GM18858 (cell line): ENCODE measurements at regions not wholly inside any gene's neighbourhood (a gene's known extent, or its start where the extent isn't known, plus 50 kb on each side); places are given as distances from the start of the nearest gene placed in this dataset.
"Not testable (repeated sequence)": the region's sequence is repeated elsewhere in the genome, so short reads cannot be mapped to it uniquely, and the experiment has no call there.

Experiments used
- ATAC-seq: cut with Tn5 transposase; IDR thresholded peaks from one replicate; pipeline ENCODE4 v1.9.1; 2021; ENCODE audit not compliant: unreplicated experiment

DNA sequence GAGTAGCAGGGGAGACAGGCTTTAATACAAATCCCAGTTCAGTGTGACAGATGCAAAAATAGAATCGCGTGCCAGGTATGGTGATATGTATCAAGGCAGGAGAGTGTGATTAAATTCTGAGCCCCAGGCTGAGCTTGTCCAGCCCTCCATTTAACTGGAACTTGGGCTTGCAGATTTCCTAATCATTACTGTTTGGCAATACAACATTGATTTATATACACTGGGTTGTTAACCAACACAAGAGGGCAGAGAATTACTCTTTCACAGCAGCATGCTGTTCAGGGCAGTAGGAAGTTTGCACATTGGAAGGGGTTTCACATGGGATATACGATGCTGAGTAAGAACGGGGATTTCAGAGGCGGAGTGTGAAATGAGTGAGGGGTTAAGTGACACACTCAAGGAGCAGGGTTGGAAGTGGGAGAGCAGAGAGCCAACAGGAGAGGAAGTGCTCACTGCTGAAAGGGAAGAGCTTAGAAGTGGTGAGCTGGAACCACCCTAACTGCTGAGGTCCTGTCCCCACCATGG is 70.8 kb upstream of the ATXN1 start:
- no peak for ATAC-seq

DNA sequence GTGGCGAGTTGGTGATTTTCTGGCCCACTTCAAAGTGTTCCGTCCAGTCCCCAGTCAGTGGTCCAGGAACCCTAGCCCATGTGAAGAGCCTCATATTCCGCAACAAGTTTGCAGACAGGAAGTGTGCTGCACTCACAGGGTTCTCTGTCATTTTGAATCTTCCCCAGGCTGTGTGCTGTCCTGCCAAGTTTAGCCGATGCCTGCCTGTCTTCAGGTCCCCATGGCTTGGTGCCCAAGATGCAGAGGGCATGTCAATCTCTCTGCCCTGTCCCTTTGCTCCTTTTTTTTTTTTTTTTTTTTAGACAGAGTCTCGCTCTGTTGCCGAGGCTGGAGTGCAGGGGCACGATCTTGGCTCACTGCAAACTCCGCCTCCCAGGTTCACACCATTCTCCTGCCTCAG is 69.9 kb upstream of the ATXN1 start:
- ATAC-seq: no peak

DNA sequence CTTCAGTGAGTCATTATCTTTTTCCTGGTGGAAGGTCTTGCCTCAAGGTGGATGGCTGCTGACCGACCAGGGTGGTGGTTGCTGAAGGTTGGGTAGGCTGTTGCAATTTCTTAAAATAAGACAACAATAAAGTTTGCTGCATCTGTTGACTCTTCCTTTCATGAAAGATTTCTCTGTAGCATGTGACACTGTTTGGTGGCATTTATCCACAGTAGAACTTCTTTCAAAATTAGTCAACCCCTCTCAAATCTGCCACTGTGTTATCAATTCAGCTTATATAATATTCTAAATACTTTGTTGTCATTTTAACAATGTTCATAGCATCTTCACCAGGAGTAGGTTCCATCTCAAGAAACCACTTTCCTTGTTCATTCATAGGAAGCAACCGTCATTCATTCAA is 66.8 kb upstream of the ATXN1 start:
- ATAC-seq: no peak

DNA sequence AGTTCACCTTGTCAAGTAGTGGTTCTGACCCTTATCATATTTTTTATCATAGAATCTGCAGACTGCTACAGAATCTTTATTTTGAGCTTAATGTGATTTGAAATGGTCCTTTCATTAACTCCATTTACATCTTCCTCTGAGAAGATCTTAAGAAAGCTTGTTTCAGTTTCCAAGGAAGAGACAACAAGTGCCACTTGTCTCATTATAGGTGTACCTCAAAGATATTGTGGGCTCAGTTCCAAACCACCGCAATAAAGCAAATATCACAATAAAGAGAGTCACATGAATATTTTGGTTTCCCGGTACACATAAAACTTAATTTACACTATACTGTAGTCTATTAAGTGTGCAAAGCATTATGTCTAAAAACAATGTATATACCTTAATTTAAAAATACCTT is 66.4 kb upstream of the ATXN1 start:
- no peak for ATAC-seq

DNA sequence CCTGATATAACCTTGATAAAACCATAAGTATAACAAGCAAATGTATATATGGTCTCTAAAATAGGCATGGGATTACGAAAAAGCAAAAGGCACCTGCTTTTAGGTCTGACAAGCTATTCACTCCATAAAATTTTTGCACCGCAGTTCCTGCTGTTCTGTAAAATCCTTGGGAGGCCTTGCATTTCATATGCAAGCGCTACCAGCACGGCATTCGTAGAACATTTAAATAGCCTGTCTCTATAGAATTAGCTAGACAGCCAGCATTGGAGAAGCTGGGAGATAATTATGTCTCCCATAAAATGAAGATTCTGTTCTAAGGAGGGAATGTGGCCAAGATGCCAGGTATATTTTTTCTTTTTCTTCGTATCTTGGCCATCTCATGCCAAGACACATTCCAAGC is 64.5 kb upstream of the ATXN1 start:
- no peak for ATAC-seq

DNA sequence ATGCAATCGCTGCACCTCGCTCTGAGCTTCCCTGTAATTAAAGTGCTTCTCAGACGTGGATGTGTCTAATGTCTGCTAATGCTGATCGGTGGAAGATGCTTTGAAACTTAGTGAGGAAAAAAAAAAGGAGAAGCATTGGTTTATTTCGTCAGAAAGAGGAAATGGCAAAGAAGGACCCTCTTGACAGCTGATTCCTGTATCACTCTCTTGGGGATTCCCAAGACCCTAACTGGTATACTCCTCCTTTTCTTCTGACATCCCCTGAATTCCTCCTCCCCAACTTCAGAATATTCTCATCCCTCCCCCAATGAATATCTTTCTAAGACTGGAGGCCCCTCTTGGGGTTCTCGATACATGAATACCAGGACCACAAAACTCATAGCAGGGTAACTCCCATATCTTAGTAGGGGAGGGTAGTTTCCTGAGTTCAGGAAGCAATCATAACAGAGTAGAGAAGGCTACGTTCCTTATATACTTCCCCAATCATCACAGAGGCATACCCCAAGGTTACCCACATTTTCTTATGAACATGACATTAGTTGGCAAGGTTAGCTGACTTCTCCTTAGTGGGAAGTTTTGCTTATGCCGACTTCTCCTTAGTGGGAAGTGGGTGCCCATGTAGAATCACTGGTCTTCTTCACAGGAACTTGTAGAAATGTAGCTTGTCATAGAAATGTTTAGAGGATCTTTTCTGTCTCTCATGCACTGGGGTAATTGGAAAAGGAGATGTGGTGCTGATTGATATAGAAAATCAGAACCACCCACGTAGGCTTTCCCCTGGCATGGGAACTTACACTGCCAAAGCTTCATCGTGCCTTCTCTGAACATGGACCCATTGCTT is 63.8 kb upstream of the ATXN1 start:
- ATAC-seq: no peak

DNA sequence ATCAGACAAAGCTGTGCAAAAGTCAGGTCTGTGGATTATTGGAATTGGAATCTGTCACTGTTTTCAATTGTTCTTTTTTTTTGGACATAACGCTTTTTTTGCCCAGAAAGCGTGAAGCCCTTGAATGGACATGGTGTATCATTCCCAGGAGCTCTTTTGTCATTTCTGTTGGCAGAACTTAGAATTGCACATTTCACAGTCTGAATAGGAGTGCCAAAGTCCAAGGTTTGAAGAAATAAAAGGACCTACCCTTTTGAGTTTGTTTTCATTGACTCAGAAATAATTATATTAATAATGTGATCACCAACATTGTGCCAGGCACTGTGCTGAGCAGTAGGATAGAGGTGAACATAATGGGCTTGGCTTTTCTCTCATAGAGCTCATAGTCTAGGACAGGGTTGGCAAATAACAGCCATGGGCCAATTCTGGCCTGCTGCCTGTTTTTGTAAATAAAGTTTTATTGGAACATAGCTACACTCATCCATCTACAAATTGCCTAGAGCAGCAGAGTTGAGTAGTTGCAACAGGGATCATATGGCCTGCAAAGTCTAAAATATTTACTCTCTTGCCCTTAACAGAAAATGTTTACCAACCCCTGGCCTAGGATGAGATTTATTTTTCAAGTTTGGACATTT is 62.6 kb upstream of the ATXN1 start:
- no peak for ATAC-seq

DNA sequence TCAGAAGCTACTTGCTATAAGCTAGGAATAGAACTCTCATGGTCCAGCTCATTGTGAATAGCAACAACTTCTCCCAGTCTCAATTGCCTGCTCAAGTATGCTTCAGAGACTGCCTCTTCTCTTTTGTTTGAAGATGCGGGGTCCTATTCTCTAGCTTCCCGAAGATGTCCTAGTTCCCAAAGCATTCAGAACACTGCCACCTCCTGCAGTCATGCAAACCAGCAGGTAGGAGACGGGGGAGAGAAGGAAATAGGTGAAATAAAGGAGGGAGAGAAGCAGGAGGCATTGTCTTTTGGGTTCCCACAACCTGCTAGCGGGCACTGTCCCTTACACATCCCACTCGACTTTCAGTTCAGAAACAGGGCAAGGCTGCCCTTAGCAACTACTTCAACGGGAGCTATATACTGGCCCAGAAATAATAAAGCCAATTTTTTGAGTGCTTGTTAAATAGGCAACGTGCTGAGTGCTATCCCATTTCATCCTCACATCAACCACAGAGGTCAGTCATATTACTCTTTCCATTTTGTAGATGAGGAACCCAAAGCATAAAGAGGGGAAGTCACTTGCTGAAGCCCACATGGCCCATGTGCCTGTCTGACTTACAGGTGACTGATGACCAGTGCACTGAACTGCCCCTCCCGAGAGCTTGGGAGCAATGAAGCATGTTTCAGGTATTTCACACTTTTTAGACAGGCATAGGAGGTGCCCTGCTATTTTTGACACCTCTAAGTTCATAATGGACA is 61.9 kb upstream of the ATXN1 start:
- no peak for ATAC-seq

DNA sequence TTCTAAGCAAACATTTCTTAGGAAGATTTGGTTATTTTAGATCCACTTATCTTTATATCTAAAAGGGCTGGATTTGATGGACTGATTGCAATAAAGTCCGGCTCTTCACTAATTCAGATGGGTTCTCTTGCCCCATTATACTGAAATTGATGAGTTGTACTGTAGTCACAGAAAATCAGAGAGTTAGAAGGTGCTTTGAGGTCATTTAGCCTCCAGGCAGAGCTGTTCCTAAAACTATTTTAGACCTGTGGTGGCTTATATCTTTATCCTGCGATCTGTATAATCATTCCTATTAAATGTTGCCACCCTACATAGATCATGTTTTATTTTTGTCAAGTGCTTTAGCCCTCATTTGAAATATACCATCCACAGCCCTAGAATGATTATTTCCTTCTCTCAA is 61.3 kb upstream of the ATXN1 start:
- ATAC-seq: no peak

DNA sequence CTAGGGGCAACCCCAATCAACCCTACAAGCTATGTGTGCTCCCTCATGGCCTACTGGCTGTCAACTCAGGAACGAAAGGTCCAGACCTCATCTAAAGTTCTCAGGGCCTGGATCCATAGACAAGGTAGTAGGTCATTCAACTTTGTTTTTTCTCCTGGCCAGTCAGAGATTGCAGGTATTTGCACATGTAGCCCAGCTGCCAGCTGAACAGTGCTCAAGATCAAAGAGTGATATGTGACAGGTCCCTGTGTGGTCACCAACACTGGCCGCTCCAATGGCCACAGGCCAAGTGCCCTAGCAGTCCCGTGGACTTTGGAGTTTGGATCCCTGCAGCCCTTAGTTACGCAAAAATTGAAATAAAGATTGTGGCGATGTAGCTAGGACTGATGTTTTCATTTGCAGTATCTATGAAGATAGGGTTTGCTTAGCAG is 60.6 kb upstream of the ATXN1 start:
- ATAC-seq: no peak

DNA sequence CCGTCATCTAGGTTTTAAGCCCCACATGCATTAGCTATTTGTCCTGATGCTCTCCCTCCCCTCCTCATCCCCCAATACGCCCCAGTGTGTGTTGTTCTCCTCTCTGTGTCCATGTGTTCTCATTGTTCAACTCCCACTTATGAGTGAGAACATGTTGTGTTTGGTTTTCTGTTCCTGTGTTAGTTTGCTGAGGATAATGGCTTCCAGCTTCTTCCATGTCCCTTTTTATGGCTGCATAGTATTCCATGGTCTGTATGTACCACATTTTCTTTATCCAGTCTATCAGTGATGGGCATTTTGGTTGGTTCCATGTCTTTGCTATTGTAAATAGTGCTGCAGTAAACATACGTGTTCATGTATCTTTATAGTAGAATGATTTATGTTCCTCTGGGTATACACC is 59.0 kb upstream of the ATXN1 start:
- ATAC-seq: not testable (repeated sequence)

DNA sequence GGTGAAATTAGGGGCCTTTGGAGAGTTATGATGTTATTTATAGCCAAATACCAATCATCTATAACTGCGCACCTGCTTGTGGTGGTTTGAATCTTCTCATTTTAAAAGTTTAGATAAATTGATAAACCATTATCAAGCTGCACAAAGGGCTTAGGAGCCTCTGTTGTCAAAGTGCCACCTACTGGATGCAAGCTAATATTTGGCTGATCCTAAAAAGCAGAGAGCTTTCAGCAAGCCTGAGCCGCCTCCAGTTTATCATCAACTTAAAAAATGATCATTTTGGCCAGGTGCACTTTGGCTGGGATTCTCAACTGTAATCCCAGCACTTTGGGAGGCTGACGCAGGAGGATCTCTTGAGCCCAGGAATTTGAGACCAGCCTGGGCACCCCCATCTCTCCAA is 58.5 kb upstream of the ATXN1 start:
- no peak for ATAC-seq

DNA sequence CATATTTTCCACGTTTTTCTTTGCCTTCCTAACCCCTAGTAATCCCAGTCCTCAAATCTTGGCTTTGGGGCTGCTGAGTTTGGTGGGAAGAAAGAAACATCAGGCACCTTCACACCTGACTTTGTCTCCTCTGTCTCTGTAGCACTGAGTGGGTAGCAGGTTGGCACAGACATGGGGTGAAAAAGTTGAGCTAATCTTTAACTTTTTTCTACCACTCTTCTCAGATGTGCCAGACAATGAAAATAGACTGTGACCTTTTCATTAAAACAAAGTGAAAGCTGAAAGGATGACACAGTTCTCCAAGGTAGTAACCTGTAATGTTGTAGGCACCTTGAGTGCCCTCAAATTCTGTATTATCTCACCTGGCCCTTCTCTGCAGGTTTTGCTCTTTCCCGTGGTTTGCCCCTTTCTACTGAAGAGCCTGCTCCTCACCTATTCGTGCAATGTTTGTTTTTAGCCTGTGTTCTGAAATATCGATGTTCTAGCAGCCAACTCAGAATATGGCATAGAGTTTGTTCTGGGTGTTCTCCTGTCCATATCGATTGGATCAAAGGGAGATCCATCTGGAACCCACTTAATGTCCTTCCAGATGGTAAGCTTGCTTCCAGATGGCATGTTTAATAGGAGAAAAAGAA is 57.8 kb upstream of the ATXN1 start:
- ATAC-seq: no peak

DNA sequence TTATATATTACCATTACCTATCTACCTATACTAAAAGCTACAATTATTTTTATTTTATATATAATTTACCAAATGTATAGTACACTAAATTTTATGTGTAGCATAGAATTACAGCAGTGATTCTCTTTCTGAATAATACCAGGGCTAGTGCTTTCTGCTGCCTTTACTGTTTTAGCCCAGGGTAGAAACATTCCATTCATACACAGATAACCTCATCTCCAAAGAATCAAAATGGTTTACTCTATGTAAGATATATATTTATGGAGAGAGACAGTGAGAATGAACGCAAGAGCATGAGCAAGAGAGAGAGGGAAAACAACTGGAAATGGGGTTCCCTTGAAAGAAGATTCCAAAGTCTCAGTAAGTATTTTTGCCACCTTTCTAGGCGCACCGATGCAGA is 56.3 kb upstream of the ATXN1 start:
- no peak for ATAC-seq

DNA sequence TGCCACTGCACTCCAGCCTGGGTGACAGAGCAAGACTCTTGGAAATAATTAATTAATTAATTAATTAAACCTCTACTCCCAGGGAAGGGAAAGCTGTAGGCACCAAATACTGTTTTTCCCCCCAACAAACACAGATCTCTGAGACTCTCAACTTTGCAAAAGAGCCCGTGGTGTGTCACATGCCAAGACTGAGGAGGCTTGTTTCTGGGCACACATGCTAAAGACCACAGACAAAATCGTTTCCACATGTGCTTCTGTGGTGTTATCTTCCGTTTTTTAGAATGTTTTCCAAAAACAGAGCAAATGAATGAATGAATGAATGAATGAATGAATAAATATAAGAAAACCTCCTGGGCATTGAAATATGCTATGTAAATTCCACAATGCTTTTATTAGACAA is 55.6 kb upstream of the ATXN1 start:
- no peak for ATAC-seq

DNA sequence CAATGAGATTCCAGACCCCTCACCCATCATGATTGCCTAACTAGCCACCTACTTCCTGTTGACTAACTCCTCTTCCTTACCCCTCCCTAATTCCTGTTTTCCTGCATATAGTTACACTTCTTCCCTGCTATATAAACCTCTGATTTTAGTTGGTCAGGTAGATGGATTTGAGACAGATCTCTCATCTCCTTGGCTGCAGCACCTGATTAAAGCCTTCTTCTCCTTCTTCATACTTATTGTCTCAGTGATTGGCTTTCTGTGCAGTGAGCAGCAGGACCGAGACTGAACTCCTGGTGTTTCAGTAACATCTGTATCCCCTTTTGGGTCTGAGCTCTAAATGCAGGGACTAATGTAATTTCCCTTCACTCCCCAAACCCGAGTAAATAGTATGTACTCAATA is 51.7 kb upstream of the ATXN1 start:
- ATAC-seq: no peak

DNA sequence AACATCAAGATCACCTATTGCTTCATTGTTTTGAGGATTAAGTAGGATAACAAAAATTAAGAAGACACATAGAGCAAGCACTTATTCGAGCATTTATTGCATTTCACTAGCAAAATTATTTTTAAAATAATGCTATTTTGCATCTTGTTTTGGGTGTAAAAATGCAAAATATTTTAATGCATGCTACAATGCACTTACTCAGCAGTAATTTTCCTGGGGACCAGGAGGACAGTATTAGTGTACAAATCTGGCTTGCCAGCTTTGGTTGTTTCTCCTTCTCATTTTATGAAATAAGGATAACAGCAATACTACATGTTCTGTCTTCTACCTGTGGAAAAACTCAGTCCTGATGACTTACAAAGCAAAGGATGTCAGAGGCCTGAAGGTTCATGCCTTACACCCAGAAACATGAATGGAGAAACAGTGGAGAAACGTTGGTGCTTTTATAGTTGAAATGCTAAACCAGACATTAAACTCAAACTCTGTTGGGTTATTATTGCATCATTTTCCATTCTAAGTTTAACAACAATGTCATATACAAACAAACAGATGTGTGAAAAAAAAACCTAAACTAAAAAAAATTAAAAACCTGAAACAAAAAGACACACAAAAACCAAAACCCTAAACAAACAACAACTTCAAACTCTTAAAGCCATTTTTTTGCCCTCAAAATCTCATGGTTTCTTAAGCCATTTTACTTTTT is 50.2 kb upstream of the ATXN1 start:
- ATAC-seq: no peak
